ENCODE measurements at regions not wholly inside any gene's neighbourhood (a gene's known extent, or its start where the extent isn't known, plus 50 kb on each side); places are given as distances from the start of the nearest gene placed in this dataset.

DNA sequence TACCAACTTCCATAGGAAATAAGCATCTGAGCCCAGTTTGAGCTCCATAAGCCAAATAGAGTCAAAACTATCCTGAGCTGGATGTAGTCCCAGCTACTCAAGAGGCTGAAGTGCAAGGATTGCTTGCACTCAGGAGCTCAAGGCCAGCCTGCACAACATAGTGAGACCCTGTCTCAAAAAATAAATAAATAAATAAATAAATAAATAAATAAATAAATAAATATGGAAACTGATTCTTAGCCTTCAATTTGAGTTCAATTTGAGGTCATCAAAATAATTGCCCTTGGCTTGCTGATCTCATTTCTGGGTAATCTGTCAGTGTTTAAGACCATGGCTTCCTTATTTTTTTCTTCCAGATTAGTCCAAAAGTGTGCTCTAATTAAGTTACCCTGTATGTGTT is 184.9 kb upstream of the CDH20 start:
- in situ Hi-C loops (cut with MboI; ENCODE audit: low sequenced_read_pairs), result no loop called here

- in situ Hi-C loops (cut with MboI; ENCODE audit: low sequenced_read_pairs), result no loop called here
These were observed 183.4 kb upstream of the CDH20 start for GRCh38 chr18:61149786-61150185.

GRCh38 chr18:61153571-61153970 is 179.7 kb upstream of the CDH20 start:
- in situ Hi-C loops (cut with MboI; ENCODE audit: low sequenced_read_pairs), result no loop called here

DNA sequence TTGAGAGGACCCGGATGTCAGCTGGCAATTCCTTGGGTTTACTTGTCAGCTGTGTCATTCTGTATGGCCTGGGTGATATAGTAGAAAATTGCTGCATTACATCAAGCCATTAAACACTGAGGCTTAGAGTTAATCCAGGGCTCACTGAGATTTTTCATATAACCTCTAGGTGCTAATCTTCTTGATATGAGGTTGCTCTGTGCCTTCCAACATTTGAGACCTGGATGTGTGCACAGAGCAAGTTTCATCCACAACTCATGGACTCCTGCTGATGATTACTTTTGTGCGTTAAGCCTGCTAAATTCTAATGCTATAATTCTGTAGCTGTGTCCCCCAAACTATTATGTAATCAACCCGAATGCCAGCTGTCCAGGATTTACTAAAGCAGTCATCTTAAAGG is 178.4 kb upstream of the CDH20 start:
- in situ Hi-C loops (cut with MboI; ENCODE audit: low sequenced_read_pairs), result no loop called here

GRCh38 chr18:61155586-61155985 is 177.6 kb upstream of the CDH20 start:
- in situ Hi-C loops (cut with MboI; ENCODE audit: low sequenced_read_pairs), result no loop called here

GRCh38 chr18:61157451-61157850 is 175.8 kb upstream of the CDH20 start:
- in situ Hi-C loops (cut with MboI; ENCODE audit: low sequenced_read_pairs), result no loop called here

DNA sequence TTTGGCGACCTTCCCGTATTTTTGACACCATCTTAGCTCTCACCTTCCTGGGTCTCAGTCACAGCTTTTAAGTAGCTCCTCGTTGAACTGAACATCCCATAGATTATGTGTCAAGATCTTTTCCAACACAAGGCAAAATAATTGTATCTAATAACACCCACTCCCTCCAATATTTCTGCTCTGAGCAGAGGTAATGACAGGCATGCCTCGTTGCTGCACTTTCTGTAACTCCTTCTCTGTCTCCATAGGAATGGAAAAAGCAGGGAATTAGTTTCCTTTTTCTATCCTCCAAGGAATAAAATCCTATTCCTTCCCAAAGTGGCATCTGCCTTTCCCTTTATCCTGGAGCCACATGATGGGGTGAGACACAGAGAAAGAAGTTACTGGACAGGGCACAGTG is 174.0 kb upstream of the CDH20 start:
- in situ Hi-C loops (cut with MboI; ENCODE audit: low sequenced_read_pairs), result no loop called here

GRCh38 chr18:61164321-61164720 is 168.9 kb upstream of the CDH20 start:
- in situ Hi-C loops (cut with MboI; ENCODE audit: low sequenced_read_pairs), result no loop called here

DNA sequence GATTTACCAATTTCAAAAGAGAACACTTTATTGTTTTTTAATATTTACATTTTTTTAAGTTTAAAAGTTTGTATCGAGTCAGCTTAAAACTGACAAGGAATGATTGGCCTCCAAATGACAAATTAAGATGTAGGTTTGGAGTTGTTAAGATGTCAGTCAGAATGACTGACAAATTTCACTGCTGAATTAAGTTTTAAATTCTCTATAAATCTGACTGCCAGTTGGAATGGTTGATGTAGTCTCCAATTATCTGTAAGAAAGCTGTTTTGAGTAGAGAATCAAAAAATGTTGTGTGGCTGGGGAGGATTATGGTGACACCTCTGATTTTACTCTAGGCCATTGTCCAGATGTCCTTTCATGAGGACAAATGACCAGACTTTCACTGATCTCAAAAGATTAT is 165.3 kb upstream of the CDH20 start:
- in situ Hi-C loops (cut with MboI; ENCODE audit: low sequenced_read_pairs), result no loop called here

DNA sequence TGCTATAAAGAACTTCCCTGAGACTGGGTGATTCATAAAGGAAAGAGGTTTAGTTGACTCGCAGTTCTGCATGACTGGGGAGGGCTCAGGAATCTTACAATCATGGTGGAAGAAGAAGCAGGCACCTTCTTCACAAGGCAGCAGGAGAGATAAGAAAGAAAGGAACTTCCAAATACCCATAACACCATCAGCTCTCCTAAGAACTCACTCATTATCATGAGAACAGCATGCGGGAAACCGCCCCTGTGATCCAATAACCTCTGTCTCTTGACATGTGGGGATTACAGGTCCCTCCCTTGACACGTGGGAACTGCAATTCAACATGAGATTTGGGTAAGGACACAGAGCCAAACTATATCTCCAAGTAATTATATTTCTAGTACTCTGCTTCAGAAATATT is 163.8 kb upstream of the CDH20 start:
- in situ Hi-C loops (cut with MboI; ENCODE audit: low sequenced_read_pairs), result no loop called here

DNA sequence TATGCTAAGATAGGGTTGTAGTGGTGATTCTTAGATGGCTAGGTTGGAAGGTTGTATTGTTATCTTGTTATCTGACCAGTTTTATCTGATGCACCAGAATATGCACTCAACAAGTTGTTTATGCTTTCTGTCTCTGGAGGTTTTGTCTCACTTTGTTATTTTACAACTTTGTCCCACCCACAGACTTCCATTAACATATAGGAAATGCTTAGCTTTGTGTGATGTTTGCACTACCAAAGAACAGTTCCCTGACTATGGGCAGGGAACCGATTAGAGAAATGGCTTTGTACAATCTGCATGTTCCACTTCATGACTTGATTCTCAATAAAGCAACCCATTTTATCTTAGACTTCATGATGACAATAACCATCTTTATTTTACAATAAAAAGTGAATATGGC is 160.6 kb upstream of the CDH20 start:
- in situ Hi-C loops (cut with MboI; ENCODE audit: low sequenced_read_pairs), result no loop called here

- in situ Hi-C loops (cut with MboI; ENCODE audit: low sequenced_read_pairs), result no loop called here
These were observed 159.7 kb upstream of the CDH20 start for GRCh38 chr18:61173554-61173953.

DNA sequence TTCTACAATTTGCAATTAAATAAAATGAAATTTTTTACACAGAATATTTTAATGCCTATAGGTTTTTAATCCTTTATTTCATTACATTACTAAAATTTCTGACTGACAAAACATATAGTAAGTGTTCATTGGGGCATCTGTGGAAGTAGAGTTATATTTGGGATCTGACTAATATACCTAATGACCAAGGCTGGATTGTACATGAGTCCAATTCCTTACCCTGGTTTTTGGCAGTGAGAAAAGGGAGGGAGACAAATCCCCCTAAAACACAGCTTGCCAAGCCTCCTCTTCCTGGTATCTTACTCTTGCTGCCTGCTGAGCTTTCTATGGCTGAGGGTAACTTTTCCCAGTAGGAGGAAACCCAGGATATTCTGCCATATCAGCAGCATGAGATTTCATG is 149.4 kb upstream of the CDH20 start:
- in situ Hi-C loops (cut with MboI; ENCODE audit: low sequenced_read_pairs), result no loop called here

DNA sequence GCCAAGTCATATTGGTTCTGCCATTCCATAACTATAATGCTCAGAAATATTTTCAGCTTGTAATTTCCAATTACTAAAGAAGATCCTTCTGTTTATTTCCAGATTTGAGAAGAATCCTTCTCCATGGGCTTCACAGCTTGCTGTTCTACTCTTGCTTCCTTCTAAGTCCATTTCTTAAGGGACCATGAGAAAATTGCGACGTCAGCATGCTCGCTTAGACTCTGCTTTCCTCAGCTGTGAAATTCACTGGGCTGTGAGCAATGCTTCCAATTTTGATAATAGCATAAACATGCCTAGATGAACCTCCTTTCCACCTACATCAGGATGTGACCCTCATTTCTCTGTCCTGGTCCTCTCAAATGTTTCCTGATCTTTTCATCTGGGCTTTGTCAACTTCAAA is 145.3 kb upstream of the CDH20 start:
- in situ Hi-C loops (cut with MboI; ENCODE audit: low sequenced_read_pairs), result no loop called here

- in situ Hi-C loops (cut with MboI; ENCODE audit: low sequenced_read_pairs), result no loop called here
These were observed 143.9 kb upstream of the CDH20 start for GRCh38 chr18:61189376-61189775.

- in situ Hi-C loops (cut with MboI; ENCODE audit: low sequenced_read_pairs), result no loop called here
These were observed 138.5 kb upstream of the CDH20 start for GRCh38 chr18:61194726-61195125.

- in situ Hi-C loops (cut with MboI; ENCODE audit: low sequenced_read_pairs), result no loop called here
These were observed 136.5 kb upstream of the CDH20 start for GRCh38 chr18:61196750-61197149.

- in situ Hi-C loops (cut with MboI; ENCODE audit: low sequenced_read_pairs), result no loop called here
These were observed 134.7 kb upstream of the CDH20 start for GRCh38 chr18:61198486-61198885.

- in situ Hi-C loops (cut with MboI; ENCODE audit: low sequenced_read_pairs), result no loop called here
These were observed 133.9 kb upstream of the CDH20 start for GRCh38 chr18:61199171-61199848.

DNA sequence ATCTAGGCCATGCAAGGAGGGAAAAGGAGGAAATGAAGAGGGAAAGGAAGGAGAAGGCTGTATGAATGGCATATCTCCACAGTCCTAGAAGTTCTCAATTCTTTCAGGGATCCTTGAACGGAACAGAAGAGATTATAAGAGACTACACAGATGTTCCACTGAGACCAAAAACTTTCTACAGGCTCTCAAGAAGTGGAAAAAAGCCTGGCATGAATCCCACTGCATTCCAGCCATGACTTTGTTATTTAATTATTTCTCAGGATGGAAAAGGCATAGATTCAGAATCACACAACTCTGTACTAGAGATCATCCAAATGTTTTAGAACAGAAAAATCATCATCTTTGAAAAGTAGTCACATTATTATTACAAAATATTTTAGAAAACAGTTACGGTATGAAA is 131.7 kb upstream of the CDH20 start:
- in situ Hi-C loops (cut with MboI; ENCODE audit: low sequenced_read_pairs), result no loop called here

- in situ Hi-C loops (cut with MboI; ENCODE audit: low sequenced_read_pairs), result no loop called here
These were observed 130.1 kb upstream of the CDH20 start for GRCh38 chr18:61203151-61203550.

- in situ Hi-C loops (cut with MboI; ENCODE audit: low sequenced_read_pairs), result no loop called here
These were observed 123.4 kb upstream of the CDH20 start for GRCh38 chr18:61209801-61210200.

DNA sequence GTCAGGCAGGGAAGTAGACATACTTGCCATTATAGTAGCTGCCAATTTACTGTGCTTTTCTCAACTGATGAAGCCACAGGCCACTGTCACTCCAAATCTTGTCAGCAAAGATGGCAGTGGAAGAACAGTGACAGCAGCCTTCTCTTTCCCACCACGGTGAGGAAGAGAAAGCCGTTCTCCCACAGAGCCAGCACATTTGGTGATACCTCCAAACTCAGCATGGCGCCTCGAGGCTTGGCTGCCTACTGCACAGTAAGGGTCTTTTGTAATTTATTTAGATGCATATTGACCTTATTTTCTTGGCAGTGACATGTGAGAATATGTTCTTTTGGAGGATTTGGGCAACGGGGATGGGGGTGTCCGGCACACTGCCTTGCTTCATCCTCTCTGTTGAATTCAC is 117.2 kb upstream of the CDH20 start:
- in situ Hi-C loops (cut with MboI; ENCODE audit: low sequenced_read_pairs), result no loop called here

Measured in HL-60/S4 (cell line).